T-helper 1 cell (primary cell): ENCODE measurements at regions not wholly inside any gene's neighbourhood (a gene's known extent, or its start where the extent isn't known, plus 50 kb on each side); places are given as distances from the start of the nearest gene placed in this dataset.
"Not testable (repeated sequence)": the region's sequence is repeated elsewhere in the genome, so short reads cannot be mapped to it uniquely, and the experiment has no call there.

Experiments used
- DNase-seq, 5 donors: peaks; one replicate each; pipeline ENCODE4 v3.0.0-alpha.2; 2012 to 2020

DNA sequence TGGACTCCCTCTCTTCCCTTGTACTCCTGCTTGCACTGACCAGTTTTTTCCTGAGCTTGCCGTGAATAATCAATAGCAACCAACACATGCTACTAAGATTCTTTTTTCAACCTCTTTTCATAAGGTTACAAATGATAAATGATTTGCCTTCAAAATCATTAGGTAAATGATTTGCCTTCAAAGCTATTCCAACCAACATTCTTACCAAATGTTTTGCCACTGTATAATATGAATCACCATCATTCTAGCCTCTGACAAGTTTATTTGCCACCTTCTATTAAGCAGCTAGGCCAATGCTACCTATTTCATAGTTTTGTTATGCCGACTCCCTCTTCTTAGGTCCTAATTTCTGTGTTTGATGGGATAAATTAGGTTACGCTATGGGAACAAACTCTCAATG is 385.1 kb downstream of the DTWD2 start:
- no peak for DNase-seq

DNA sequence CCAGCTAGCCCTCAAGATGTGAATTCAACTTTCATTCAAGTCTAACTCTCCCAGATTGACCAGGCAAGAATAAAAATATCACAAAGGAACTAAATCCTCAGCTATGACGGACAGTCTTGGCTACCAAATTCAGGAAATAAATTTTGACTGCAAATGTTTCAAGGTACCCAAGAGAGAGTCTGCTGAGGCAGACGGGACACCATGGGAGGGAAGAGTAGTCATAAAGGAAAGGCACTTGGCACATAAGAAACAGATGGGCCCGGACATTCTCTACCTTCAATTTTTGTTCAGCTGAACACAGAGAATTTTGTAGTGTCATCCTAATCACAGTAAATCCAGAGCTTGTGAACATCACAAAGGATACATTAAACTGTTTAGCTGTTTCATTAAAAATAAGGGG is 390.0 kb downstream of the DTWD2 start:
- DNase-seq: no peak

DNA sequence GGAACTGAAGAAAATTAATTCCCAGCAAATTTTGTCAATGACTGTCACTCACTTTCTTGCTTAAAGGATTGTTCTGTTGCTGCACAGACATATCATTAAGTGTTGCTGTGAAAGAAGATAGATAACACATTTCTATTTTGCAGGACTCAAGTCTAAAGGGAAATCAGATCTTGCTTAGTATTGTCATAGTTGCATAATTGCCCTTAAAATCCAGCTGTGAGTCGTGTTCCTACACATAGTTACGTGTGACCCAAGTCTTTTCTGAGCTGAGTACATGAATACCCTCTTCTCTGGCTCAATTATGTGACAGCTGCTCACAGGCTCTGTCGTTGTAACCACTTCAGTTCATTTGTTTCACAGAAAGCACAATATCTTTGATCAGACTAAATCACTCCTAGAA is 390.8 kb downstream of the DTWD2 start:
- DNase-seq: no peak

DNA sequence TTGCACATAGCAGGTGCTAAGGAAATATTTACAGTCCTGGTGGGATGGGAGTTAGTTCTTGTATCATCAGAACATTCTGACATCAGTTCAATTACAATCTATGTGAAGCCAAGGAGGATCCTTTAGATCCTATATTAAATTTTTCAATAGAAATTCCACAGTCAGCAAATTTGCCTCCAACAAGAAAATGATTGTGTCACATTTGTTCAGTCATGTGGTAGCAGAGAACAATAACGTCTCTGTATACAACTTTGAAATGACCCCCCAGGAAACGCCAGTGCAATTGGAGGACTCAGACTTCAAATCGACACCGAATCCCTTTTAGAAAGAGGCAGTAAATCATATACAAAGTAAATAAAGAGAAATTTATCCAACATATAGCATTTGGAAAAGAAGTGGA is 392.1 kb downstream of the DTWD2 start:
- DNase-seq: no peak

DNA sequence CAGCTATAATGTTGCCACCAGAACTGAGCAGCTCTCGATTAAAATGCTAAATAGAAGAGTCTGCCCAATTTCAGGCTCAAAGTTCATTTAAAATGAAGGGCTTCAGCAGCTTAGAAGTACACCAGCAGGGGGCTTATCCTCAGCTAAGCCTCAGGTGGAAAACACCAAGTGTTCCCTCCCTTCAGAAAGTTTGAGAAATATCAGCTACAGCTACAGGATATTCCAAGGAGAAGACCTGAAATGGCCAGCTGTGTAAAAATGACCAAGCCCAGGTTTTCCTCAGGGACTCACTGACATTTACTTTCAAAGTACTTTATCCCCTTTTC is 395.4 kb downstream of the DTWD2 start:
- DNase-seq: no peak

DNA sequence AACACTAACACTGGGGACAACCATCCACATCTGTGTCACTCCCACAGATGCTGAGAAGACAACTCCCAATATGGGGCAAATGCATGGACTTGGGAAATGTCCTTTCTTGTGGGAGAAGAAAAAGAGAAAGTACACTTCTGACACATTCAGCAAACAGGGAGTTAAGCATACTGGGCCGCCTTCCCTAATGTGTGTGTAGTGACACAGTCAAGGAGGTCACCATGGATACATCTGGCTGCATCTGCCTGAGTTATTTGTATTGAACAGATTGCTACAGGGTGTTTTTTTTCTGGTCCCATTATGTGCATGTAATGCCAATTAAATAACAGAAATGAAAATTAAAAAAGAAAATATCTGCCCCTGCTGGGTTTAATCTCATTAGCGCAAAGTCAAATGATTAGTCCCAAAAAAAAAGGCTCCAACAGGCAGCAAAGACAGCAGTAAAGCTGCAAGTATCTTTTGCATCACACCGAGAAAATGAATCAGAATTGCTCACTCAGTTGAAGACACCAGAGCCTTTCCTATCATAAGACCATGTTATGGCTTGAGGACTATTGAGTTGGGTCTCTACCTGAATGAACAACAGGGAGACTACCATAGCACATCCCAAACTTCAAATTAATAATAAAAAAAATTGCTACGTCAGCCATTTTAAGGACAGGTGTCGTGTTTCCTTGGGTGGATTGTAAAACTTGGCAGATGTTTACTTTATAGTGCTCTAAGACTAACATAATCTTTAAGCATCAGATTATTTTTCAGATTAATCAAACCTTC is 395.9 kb downstream of the DTWD2 start:
- DNase-seq: no peak

DNA sequence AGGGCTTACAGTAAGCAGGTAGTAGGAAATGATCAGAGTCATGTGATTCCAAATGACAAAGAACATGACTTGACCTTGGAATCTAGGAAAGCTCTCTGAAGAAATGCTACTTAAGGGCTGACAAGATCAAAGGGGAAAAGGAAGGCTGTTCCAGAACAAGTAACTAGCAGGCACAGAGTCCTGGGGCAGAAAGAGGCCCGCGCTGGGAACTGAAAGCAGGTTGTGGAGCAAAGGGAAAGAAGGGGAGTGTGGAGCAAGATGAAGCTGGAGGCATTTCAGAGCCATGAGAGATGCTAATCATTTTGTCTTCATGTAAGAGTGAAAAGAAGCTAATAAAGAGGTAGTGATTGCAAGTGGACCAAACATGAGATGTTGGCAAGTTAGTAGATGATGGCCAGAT is 397.5 kb downstream of the DTWD2 start:
- DNase-seq: no peak

DNA sequence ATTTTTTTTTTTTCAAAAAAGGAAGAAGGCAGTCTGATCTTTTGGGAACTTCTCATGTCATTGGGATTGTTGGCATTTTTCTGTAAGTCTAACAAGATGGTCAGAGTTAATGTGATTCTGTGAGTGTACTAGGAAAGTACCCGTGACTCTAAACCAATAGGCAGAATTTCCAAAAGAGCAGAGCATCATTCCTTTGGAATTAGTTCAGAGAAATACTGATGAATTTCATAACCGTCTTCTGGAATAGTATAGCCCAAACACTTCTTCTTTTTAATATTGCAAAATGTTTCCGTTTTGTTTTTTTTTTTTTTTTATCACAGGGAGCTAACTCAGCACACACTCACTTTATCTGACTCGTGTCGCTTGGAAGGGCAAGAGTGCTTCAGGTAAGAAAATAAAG is 407.4 kb downstream of the DTWD2 start:
- DNase-seq: no peak

DNA sequence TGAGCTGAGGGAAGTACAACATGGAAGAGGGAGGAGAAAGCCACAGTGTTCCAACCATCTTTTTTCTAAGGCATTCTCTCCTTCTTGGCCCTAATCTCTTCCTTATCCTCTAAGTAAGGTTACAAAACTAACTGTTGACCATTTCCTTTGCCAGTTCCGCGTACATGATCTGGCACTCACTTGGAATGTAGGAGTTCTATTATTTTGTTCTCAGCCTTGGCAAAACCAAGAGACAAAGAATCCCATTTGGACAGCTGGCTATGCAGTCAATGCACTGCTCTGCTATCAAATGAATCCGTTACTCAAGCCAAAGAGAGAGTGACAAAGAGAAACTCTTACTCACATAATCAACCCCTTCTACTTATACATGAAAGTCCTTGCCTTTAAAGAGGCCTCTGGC is 410.3 kb downstream of the DTWD2 start:
- DNase-seq: no peak

DNA sequence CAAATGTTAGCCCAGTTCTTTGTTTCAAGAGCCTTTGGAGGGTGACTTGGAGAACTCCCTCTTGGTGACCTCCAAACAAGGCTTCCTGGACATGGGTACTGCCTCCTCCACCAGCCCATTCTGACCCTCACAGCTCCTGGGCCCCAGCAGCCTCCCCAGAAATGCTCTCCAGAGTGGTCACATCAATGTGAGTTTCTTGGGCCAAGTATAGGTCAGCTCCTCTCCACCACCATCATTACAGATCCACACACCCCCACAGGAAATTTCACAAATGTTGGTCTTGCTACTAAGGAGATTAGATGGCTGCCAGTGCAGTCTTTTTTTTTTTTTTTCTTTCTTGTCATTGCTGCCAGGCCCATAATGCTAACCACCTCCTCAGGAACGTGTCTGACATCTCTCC is 410.7 kb downstream of the DTWD2 start:
- no peak for DNase-seq

DNA sequence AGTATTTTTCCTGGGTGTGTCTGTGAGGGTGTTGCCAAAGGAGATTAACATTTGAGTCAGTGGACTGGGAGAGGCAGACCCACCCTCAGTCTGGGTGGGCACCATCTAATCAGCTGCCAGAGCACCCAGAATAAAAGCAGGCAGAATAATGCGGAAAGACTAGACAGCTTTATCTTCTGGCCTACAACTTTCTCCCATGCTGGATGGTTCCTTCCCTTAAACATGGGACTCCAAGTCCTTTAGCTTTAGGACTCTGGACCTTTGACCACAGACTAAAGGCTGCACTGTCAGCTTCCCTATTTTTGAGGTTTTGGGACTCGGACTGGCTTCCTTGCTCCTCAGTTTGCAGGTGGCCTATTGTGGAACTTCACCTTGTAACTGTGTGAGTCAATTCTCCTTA is 418.1 kb downstream of the DTWD2 start:
- not testable (repeated sequence) for DNase-seq

DNA sequence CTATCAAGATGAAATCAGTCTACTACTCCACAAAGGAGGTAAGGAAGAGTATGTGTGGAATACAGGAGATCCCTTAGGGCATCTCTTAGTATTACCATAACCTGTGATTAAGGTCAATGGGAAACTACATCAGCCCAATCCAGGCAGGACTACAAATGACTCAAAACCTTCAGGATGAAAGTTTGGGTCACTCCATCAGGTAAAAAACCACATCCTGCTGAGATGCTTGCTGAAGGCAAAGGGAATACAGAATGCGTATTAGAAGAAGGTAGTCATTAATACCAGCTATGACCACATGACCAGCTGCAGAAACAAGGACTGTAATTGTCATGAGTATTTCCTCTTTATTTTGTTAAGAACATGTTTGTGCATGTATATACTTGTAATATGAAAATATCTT is 418.8 kb downstream of the DTWD2 start:
- not testable (repeated sequence) for DNase-seq

DNA sequence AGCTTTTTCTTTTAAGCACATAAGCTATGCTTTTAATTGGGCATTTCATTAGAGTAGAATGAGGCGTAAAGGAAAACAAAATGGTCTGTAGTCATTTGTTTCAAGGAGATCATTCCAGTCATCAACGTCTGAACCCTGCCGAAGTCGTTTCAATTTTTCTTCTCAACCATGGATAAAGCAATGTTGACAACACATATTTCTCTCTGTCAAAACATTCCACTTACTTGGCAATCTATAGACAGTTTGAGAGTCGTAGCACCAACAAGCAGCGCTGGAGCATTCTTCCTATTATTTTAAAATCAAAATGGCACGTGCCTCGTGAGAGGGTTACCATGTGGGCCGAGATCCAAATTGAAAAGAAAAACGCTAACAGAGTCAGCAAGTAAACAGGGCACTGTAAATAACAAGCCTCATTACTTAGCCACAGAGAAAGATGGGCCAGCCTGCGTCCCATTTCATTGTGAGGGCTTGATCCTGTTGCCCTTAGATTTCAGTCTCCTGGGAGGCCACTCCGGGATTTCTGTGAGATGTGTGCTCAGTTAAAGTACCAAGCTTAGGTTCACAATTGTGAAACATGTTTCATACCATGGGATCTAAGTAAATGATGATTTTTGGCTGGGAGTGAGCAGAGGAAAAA is 422.9 kb downstream of the DTWD2 start:
- no peak for DNase-seq

DNA sequence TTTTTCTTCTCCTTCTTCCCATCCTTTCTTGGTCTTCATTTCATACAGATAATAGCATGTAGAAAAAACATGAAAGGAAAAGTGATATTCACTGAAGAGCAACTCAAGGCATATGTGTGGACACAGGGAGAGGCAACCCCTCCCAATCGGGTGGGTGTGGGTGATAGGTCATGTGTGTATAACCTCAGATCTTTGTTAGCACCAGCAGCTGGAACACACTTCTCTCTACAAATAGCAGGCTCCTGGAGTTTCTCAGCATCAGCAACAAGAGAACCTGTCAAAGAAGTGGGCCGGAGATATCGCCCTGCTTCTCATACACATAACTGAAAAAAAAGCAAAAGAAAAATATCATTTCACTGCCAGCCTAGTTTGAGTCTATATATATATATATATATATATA is 426.4 kb downstream of the DTWD2 start:
- DNase-seq: no peak

DNA sequence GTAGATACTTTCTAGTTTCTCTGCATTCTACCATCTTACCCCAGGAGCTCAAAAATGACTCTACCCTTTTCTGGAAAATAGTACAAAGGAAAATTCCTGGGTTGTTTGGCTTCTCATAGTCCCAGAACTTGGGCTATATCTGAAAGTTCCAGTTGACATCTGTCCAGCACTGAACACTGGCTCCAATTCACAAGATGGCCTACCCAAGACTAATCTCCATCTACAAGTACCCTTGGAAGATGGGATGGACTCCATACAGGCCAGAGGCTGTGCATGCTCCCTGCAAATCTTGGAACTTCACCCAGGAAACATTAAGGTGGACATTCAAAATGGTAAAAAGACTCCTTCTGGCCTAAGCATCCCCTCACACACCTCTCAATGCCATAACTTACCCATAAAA is 427.1 kb downstream of the DTWD2 start:
- no peak for DNase-seq

DNA sequence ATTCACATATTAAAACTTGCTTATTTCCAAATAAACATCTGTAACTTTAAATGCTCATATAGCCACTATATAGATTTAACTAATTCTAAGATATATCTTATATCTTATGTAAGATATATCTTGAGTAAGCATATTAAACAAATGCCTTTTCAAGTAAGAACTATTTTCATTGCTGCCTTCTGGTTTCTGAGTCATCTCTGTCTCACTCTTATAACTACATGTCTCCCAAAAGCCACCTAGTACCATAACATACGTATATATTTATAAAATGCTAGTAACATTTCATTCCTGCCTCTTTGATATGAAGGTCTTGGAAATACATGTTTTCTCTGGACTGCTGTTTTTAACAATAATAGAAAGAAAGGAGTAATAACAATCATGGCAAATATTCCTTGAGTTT is 429.5 kb downstream of the DTWD2 start:
- no peak for DNase-seq

DNA sequence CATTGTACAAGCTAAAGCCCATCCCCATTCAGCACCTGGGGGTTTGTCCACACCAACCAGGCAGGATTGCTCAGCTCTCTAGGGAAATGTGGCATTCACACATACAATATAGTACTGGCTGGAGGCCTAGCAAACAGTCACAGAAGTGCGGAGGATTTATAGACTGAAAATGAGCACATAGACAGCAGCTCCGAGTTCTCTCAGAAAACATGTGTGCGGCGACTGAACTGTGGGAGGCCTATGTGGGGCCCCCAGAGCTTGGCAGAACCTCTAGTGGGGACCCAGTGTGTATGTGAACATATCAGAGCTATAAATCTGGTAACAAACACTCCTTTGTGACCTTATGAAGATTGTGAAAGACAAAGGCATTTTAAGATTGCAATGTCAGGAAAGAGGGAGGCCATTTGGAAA is 431.1 kb downstream of the DTWD2 start:
- no peak for DNase-seq

DNA sequence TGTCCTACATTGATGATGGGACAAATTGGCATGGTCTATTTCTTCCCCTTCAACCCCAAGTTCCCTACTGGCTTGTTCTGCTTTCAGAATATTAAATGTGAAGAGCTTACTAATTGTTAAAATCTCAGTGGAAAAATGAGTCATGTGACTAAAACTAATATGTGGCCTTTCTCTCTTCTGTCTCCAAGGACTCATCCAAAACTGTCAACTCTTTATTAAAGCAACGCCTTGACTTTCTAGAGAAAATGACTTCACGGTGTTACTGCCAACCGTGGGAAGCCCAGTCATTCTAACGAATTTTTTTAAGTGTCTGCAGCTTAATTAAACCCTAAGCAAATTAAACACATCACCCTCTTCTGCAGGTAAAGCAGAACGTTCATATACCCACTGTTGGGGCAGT is 431.6 kb downstream of the DTWD2 start:
- DNase-seq: no peak

DNA sequence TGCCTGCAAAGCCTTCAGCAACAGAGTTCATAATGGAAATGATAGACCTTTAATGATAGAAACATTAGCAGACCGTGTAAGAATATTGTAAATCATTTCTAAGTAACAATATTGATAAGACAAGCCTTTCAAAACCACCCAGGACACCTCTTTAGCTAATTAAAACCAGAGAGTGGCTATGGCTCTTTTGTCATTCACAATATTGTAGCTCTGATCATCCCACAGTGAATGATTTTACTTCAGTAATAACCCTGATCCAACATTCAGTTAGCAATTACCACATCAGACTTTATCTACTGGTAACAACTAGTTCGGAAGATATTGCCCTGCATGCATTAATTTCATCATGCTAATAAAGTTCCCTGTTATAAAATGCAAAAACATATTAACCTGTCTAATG is 432.6 kb downstream of the DTWD2 start:
- no peak for DNase-seq

DNA sequence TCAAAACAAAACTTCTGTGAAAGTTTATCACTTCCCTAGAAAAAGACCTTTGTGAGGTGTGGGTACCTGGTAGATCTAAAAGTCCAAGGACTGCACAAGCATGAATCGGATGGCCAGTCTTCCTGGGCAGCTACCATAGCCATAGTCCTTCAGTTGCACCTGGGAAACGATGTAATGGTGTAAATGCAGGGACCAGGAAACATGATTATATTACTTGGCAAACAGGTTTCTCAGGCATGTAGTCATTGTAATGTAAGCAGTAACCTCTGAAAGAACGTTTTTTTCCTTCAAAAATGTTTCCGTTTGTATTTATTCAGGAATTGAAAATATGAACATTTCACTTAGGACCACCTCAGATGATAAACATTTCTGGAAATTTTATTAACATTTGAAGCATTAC is 433.4 kb downstream of the DTWD2 start:
- DNase-seq: no peak

DNA sequence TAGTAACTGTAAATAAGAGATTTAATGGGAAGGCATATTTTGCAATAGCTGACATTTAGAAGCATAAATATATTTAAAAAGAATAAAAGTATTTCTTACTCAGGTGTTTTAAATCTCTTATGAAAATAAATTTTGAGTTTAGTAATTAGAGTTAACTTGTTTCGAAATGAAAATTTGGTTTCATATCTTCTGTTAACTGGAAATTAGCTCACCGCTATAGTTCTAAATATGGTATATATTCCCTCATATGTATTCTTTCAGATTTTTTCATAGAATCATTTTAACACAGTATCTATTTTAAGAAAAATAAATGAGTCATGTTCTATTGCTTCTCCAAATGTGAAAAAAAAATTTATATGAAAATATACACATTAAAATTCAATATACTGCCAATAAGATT is 434.1 kb downstream of the DTWD2 start:
- DNase-seq: no peak

DNA sequence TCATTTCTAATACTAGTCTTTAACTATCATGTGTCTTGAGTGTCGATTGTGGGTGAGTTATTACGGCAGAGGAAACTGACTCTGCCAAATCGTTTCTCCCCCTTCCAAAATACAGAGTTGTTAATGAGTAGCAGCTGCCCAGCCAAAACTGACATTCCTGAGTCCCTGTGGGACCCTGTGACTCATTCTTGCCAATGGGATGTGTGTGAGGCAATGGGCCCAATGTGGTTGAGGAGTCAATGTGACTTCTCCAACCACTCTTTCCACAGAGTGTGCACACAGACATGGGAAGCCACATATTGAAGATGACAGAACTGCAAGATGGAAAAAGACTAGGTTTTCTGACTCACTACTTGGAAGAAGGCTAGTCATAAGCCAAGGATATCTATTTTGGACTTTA is 434.7 kb downstream of the DTWD2 start:
- DNase-seq: no peak

DNA sequence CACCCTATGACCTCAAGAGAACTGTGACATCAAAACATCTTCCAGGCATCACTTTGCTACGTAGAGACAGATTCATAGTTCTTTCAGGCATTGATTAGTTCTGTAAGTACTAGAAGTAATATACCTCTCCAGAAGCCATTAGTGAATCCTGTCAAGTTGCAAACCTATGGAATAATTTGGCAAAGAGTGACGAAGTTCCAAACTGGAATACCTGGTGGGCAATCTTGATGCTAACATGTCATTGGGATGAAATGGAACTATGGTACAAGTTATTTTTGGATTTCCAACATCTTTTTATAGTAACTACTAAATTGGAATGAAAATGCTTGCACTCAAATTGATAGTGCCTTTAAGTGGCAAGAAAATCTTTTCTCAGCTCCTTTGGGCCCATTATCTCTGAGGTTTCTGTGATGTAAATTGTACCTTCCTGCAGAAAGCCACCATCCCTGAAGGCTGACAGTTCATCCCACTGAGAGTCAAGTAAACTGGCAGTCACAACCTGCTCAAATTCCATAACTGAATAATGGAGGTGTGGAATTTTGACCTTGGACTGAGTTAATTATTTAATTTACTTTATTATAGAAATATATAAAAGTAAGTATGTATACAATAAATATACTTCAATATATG is 435.5 kb downstream of the DTWD2 start:
- no peak for DNase-seq

DNA sequence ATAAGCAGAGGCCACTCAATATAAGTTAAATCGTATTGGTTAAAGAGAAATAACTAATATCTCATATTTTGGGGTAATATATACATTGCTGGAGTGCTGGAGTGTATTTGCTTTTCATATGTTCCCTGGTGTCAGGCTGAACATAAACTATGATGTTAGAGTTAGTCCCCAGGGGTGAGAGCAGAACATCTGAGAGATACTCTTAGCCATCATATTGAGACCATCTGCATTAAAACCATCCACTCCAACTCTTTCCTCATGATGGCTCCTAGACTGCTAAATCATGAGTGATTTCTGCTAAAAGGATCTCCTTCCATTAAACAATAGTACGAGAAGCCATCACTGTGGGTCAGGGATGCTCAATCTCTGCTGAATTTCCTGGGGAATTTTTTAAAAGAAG is 436.2 kb downstream of the DTWD2 start:
- no peak for DNase-seq

DNA sequence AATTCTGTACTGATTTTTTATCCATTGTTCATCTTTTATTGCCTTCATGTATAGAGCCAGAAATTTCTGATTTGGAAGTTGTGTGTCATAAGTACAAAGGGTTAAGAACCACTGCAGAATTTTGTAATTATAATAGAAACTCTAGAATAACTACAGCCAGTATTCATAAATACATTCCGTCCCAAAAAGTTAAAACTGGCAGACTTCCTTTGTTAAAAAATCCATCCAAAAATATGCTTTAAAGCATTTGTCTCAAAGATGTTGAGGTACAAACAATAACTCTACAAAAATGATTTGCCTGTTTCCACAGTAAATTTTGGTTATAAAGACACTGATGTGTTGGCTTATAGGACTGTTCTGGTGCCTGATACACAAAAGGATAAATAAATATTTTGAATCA is 436.6 kb downstream of the DTWD2 start:
- no peak for DNase-seq
